RPMI7951 (cell line): ENCODE measurements at regions not wholly inside any gene's neighbourhood (a gene's known extent, or its start where the extent isn't known, plus 50 kb on each side); places are given as distances from the start of the nearest gene placed in this dataset.

ENCODE experiments used
- DNase-seq: peaks from one replicate; pipeline ENCODE4 v3.0.0-alpha.2; 2012; ENCODE audit warnings: low read depth

DNA sequence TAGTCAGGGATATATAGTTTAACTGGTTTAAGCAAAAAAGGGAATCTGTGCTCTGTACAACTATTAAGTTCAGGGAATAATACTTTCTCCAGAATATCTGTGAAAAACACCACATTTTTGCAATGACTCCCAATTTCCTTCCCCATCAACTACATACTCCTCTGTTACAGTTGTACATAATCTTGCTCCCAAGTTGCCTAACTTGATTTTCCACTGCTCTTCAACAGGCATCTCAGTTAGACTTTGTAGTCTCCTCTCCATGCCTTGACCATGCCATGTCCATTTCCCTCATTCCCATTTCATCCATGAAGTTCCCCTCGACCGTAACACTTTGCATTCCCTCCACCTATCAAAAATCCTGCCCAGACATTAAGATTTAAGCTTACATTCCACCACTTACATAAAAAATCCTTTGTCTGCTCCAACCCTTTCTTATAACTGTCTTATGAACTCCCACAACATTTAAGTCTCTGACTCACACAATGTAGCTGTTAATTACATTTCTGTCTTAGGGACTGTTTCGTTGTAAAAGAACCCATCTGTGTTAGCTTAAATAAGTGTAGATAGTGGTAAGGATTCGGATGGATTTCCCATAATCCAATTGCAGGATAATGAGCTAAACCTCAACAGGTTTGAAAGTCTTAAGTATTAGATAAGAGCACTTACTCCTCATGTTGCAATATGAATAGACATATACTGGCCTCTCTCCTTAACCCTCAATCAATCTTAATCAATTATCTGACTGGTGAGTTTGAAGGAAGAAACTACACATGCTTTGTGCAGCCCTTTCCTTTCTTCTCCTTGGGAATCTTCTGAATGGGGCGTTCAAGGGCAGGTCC, 156.5 kb downstream of the PAWR start:
- no peak for DNase-seq

DNA sequence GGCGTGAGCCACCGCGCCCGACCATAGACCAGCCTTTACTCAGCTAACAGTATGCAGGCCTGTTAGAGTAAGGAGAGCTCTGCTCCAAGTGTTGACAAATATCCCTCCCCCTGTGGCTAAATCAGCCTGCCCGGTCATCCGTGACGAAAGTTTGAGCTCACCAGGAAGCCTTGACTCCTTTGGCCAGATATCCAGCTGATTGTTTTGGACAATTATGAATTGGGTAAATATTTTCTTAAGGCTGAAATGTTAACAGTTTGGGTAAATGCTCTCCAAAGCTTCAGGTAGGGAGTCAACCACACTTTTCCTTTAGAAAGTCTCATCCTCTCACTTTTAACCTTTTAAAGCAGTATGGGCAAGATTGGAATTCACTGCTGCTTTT, 157.9 kb downstream of the PAWR start:
- peak; percentile 58 for DNase-seq

- DNase-seq: peak; percentile 29
These were observed 159.2 kb downstream of the PAWR start for GRCh38 chr12:79531518-79531917.

GRCh38 chr12:79527473-79527872, 163.3 kb downstream of the PAWR start:
- no peak for DNase-seq

- no peak for DNase-seq
These were observed 165.4 kb downstream of the PAWR start for GRCh38 chr12:79525357-79525756.

GRCh38 chr12:79524507-79525148, 166.1 kb downstream of the PAWR start:
- DNase-seq: no peak

- no peak for DNase-seq
These were observed 167.8 kb downstream of the PAWR start for GRCh38 chr12:79522989-79523386.

GRCh38 chr12:79522257-79522988, 168.3 kb downstream of the PAWR start:
- no peak for DNase-seq

DNA sequence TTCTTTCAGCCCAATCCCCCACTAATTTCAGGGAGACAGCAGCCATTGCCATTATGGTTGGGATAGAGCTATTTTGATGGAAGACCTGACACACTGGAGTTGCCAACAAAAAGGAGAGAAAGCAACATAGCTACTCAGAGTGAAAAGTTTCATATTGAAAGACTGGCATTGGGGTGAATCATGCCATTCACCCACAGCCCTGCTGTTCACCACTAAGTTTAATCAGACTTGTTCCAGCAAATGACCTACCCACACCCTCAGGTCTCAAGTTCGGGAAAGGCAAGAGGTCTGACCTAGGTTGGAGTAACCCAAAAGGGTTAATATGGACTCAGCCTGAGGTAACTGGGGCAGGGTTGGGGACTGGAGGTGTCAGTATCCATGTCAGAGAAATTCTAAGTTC, 169.2 kb downstream of the PAWR start:
- DNase-seq: peak; percentile 20

GRCh38 chr12:79517363-79517762, 173.4 kb downstream of the PAWR start:
- no peak for DNase-seq

- DNase-seq: peak; percentile 64
These were observed 175.2 kb downstream of the PAWR start for GRCh38 chr12:79515530-79515935.

DNA sequence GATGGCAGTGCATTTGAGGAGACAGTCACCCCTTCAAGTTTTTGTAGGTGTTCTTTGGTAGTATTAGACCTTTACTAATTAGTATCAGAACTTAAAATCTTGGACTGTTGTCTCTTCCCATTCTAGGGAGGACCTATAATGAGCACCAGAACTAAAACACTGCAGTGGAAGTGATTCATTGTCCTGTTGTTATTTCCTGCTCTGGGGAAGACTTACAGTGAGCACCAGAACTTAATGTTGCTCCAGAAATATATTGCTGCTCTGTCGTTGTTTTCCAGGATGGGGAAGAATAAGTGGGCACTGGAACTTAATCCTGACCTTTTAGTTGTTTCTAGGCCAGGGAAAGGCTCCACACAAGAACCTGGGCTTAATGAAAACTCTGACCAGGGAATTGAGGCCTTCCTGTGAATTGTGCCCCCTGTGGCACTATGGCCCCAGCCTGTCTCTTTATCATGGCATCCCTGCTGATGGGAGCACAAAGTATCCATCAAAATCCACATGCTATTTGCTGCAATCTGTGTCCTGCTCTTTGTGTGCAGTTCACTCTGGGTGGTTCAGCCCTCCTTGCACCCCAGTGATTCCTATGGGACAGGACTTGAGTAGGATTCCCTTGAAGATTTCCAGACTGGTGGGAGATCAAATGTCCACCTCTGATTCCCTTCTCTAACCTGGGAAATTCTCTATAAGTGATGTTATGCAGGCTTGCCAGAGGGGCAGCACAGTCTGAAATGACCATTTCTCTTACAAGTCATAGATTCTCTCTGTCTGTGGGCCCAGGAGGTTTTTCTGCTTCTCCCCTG, 175.8 kb downstream of the PAWR start:
- peak; percentile 31 for DNase-seq

DNA sequence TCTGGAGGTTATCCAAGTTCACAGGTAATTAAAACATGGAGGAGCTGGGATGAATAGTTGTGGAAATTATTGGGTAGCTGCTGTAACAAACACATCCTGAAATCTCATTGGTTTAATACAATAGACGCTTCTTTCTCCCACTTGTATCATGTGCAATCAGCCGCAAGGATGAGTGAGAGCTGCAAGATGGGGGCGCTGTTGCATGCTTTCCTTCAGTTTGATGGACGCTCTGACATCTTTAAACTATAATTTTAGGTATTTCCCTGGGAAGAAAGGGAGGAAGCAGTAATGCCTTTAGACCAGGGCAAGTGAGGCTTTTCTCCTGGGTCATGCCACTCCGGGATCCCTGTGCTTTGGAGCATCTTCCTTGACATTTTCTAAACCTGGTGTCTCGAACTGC, 178.7 kb downstream of the PAWR start:
- DNase-seq: peak; percentile 34

DNA sequence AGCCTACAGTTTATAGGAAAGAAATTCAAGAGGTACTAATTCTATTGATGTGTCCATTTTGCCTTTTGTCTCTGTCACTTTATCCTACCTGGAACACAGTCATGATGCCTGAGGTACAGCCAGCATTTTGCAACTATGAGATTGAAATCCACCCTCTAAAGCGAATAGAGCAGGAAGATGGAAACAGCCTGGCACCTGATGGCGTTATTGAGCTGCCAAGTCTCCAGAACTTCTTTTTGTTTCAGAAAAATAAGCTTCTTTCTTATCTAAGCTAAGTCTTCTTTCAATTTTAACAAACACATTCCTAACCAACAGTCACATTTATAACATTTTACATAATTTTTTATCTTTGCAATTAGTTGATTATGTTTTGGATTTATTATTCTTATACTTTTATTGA, 182.1 kb downstream of the PAWR start:
- no peak for DNase-seq
